GM10248 (cell line): ENCODE measurements at regions not wholly inside any gene's neighbourhood (a gene's known extent, or its start where the extent isn't known, plus 50 kb on each side); places are given as distances from the start of the nearest gene placed in this dataset.

Experiments
- CTCF ChIA-PET: fragments of 300-600 bp; sonication (Branson Sonifier 250); formaldehyde crosslinking; extraction: SDS; loops from one replicate; lab custom pipeline; 2021; ENCODE audit warnings: antibody characterized with exemption; lab: Yijun Ruan, JAX
- POLR2A ChIA-PET: fragments of 350-650 bp; sonication (Branson Sonifier 250); formaldehyde crosslinking; extraction: SDS; loops from one replicate; lab custom pipeline; 2020; ENCODE audit warnings: antibody characterized with exemption; lab: Yijun Ruan, JAX
- DNase-seq: peaks from one replicate; pipeline ENCODE4 v3.0.0; 2012; ENCODE audit errors: extremely low spot score
- CTCF ChIP-seq: IDR thresholded peaks from 2 replicates; pipeline ENCODE4 v1.5.1; 2012; ENCODE audit warnings: mild to moderate bottlenecking, low read depth; ENCODE audit errors: extremely low read depth, missing control alignments, control extremely low read depth

GRCh38 chrX:19195243-19195610 is 73.0 kb upstream of the ADGRG2 start:
- ChIA-PET CTCF (interaction anchor here (1.0 to 1.5 kb wide), 2 partner anchors 10 to 31 kb away, joined by 3 to 4 read pairs; no protein-coding TSS in a partner anchor), POLR2A (no interaction called here)
- no peak for DNase-seq
- TF ChIP-seq CTCF = no peak

DNA sequence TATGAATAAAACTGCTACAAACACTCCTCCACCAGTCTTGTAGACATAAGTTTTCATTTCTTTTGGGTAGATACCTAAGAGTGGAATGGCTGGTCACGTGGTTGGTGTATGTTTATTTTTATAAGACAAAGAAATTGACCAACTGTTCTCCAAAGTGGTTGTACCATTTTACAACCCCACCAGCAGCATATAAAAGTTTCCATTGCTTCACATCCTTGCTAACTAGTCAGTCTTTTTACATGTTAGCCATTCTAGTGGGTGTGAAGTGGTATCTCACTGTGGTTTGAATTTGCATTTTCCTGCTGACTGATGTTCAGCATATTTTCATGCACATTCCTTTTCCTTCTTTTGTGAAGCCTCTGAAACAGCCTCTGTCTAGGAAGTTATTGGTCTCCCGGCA is 76.2 kb upstream of the ADGRG2 start:
- ChIA-PET POLR2A (no interaction called here), CTCF (no interaction called here)
- TF ChIP-seq CTCF = no peak
- no peak for DNase-seq

GRCh38 chrX:19202171-19202570 is 79.9 kb upstream of the ADGRG2 start:
- ChIA-PET POLR2A (no interaction called here), CTCF (no interaction called here)
- no peak for DNase-seq
- TF ChIP-seq CTCF = no peak

DNA sequence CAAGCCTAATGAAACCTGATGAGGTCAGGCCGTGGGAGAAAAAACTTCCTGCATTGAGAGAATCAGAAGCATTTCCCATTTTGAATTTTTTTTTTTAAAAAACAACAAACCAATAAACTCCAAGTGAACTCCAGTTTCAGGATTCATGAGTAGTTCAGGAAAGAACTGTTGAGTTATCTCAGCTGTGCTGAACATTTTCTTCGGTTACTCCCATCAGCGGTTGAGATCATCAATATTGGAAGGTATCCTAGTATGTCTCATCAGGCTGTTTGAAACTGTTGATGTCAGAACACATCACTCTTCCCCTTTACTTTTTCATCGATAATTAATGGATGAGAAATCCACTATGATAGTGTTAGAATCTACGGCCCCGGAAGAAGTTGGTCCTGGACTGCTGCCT is 82.4 kb upstream of the ADGRG2 start:
- no peak for TF ChIP-seq CTCF
- POLR2A ChIA-PET = no interaction called here
- DNase-seq = no peak
- CTCF ChIA-PET = no interaction called here

GRCh38 chrX:19212037-19212436 is 89.8 kb upstream of the ADGRG2 start:
- no peak for TF ChIP-seq CTCF
- DNase-seq = no peak
- POLR2A ChIA-PET = no interaction called here
- CTCF ChIA-PET = no interaction called here

GRCh38 chrX:19213610-19214152 is 91.4 kb upstream of the ADGRG2 start:
- TF ChIP-seq CTCF = no peak
- ChIA-PET CTCF (no interaction called here), POLR2A (no interaction called here)
- no peak for DNase-seq

DNA sequence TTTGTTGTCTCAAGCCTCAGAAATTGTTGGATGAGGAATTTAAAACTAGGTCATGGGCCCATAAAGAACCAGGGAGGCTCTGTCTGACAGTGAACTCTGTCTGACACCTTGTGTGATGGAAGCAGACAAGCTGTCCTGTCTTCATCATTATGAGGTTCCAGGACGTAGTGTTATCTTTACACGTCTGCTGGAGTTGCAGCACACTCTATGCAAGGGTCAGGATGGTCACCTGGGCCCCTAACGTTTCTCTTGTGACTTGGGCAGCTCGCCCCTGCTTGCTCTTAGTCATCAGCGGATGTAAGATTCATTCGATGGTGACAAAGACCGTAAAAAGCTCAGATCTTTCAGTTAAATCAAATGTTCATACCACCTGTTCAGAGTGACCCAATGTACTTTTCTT is 92.0 kb upstream of the ADGRG2 start:
- no peak for DNase-seq
- no peak for TF ChIP-seq CTCF
- POLR2A ChIA-PET = no interaction called here
- CTCF ChIA-PET = no interaction called here
